NCI-H1436 (cell line): ENCODE measurements at regions not wholly inside any gene's neighbourhood (a gene's known extent, or its start where the extent isn't known, plus 50 kb on each side); places are given as distances from the start of the nearest gene placed in this dataset.

Source experiments
- DNase-seq: peaks from one replicate; lab custom pipeline; 2025; lab: John Stamatoyannopoulos, UW

- DNase-seq = peak; percentile 72
These were observed 497.1 kb upstream of the TENM3 start for GRCh38 chr4:181745933-181746625.

- DNase-seq = no peak
These were observed 494.6 kb upstream of the TENM3 start for GRCh38 chr4:181748581-181748980.

- DNase-seq = no peak
These were observed 490.7 kb upstream of the TENM3 start for GRCh38 chr4:181752516-181752915.

- DNase-seq = no peak
These were observed 490.0 kb upstream of the TENM3 start for GRCh38 chr4:181753207-181753606.

- no peak for DNase-seq
These were observed 487.4 kb upstream of the TENM3 start for GRCh38 chr4:181755846-181756245.

- DNase-seq = no peak
These were observed 486.6 kb upstream of the TENM3 start for GRCh38 chr4:181756451-181757095.

GRCh38 chr4:181757098-181757497 is 486.1 kb upstream of the TENM3 start:
- DNase-seq = no peak

GRCh38 chr4:181757910-181758660 is 485.1 kb upstream of the TENM3 start:
- DNase-seq = no peak

GRCh38 chr4:181760560-181760959 is 482.6 kb upstream of the TENM3 start:
- DNase-seq = no peak

GRCh38 chr4:181761156-181761555 is 482.0 kb upstream of the TENM3 start:
- DNase-seq = no peak

- no peak for DNase-seq
These were observed 477.1 kb upstream of the TENM3 start for GRCh38 chr4:181766061-181766548.

GRCh38 chr4:181770971-181771370 is 472.2 kb upstream of the TENM3 start:
- no peak for DNase-seq

GRCh38 chr4:181775298-181775697 is 467.9 kb upstream of the TENM3 start:
- DNase-seq = no peak

GRCh38 chr4:181776264-181777054 is 466.7 kb upstream of the TENM3 start:
- no peak for DNase-seq

GRCh38 chr4:181777518-181777917 is 465.7 kb upstream of the TENM3 start:
- DNase-seq = no peak

- no peak for DNase-seq
These were observed 458.3 kb upstream of the TENM3 start for GRCh38 chr4:181784881-181785280.

- DNase-seq = peak; percentile 80
These were observed 450.6 kb upstream of the TENM3 start for GRCh38 chr4:181792641-181793040.

GRCh38 chr4:181793096-181793495 is 450.1 kb upstream of the TENM3 start:
- peak; percentile 78 for DNase-seq

GRCh38 chr4:181796502-181796901 is 446.7 kb upstream of the TENM3 start:
- no peak for DNase-seq

GRCh38 chr4:181798536-181798935 is 444.7 kb upstream of the TENM3 start:
- DNase-seq = no peak

- no peak for DNase-seq
These were observed 443.6 kb upstream of the TENM3 start for GRCh38 chr4:181799561-181800069.

- DNase-seq = no peak
These were observed 441.0 kb upstream of the TENM3 start for GRCh38 chr4:181802207-181802606.
